ENCODE measurements at regions not wholly inside any gene's neighbourhood (a gene's known extent, or its start where the extent isn't known, plus 50 kb on each side); places are given as distances from the start of the nearest gene placed in this dataset.

DNA sequence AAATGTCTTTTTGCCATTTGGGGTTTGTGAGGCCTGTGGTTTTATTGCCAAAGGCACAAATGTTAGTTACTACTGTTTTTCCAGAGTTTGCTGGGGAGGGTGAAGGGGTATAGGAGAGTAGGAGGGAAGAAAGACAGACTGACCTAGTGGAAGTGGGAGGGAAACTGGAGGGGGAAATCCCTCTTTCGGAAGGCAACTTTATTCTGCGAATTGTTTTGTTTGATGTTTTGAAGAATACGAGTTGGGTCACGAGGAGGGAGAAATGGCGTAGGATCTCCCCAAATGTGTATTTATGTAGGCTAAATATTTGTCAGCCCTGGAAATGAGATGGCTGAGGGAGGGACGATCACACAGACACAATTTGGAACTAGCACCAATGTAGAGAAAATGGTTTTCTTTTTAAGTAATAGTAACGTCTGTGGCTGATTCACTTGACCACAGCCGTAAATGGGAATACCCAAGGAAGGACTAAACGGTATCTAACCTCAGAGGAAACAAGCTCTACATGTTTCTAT is 172.3 kb downstream of the ICOS start:
- no peaks in the 10 kb centered on the region for H3K9me3 ChIP-seq (ENCODE audit: low read length)
- no peaks in the 10 kb centered on the region for H3K9me2 ChIP-seq (ENCODE audit: insufficient read depth, low read length)
- peak overlapping the region; percentile 30; the same call in 1 of the 2 replicates for H3K4me2 ChIP-seq (ENCODE audit: low read length)
- BruUV-seq (replicated peaks), result no TSS peak
- no peaks in the 10 kb centered on the region for H3K36me3 ChIP-seq (ENCODE audit: insufficient read depth, low read length)
- H2AFZ ChIP-seq (ENCODE audit: low read length), result peak overlapping the region; percentile 75; the same call in 1 of the 2 replicates
- H4K20me1 ChIP-seq (ENCODE audit: insufficient read depth, low read length), result no peaks in the 10 kb centered on the region
- POLR2A ChIA-PET, result interaction anchor here (1.1 kb wide), 2 partner anchors 12 to 16 kb away, joined by 3 read pairs; no protein-coding TSS in a partner anchor
- H3K27ac ChIP-seq (ENCODE audit: low read depth, low read length, poor library complexity, severe bottlenecking), result no peak overlapping the region
- CTCF ChIA-PET (ENCODE audit: unreplicated experiment), result no interaction called here
- H3K79me2 ChIP-seq (ENCODE audit: insufficient read depth, low read depth, low read length), result no peaks in the 10 kb centered on the region
- peaks cover 14% of the 10 kb centered on the region for H3K4me1 ChIP-seq (ENCODE audit: insufficient read depth, low read length, poor library complexity, severe bottlenecking)
- no peak for DNase-seq (ENCODE audit: low spot score)
- TF ChIP-seq EZH2phosphoT487 (IDR thresholded peaks at IDR 0.05; ENCODE audit: borderline replicate concordance, low read depth, low read length) (no peak), CTCF (conservative IDR thresholded peaks at IDR 0.05; ENCODE audit: low read length) (no peak)
- no peak overlapping the region for H3K4me3 ChIP-seq (ENCODE audit: low read depth, low read length, poor library complexity, severe bottlenecking)
- intact Hi-C loops (cut with micrococcal nuclease; ENCODE audit: unreplicated experiment), result loop anchor here (2.0 kb wide), 1 partner anchor 70 kb away; no protein-coding TSS in a partner anchor

DNA sequence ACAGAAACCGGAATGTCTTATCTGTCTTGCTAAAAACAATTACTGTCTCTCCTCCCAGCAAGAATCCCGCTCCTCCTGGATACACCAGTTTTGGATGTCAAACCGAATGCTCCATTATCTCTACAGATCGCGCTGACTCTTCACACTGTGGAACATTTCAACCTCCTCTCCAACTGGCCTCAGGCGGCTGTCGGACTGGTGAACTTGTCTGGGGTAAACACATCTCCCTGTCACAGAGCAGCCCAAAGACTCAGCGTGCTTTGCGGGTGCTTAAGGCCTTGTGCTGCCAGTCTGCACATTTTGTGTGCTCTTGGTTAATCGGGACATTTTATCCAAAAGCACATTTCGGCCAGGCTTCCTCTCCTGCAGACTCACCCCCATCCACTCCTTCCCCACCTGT is 173.1 kb downstream of the ICOS start:
- no peak overlapping the region for H3K4me3 ChIP-seq (ENCODE audit: low read depth, low read length, poor library complexity, severe bottlenecking)

More for the DNA sequence above, 173.1 kb downstream of the ICOS start:
- Histone ChIP-seq H2AFZ (ENCODE audit: low read length) (peak overlapping the region; percentile 75; the same call in 1 of the 2 replicates), H3K4me2 (ENCODE audit: low read length) (no peak overlapping the region), H3K79me2 (ENCODE audit: insufficient read depth, low read depth, low read length) (no peaks in the 10 kb centered on the region), H3K4me1 (ENCODE audit: insufficient read depth, low read length, poor library complexity, severe bottlenecking) (peaks cover 14% of the 10 kb centered on the region), H4K20me1 (ENCODE audit: insufficient read depth, low read length) (no peaks in the 10 kb centered on the region), H3K9me3 (ENCODE audit: low read length) (no peaks in the 10 kb centered on the region), H3K27ac (ENCODE audit: low read depth, low read length, poor library complexity, severe bottlenecking) (no peak overlapping the region), H3K9me2 (ENCODE audit: insufficient read depth, low read length) (no peaks in the 10 kb centered on the region), H3K36me3 (ENCODE audit: insufficient read depth, low read length) (no peaks in the 10 kb centered on the region)
- ChIA-PET CTCF (ENCODE audit: unreplicated experiment) (no interaction called here), POLR2A (interaction anchor here (1.1 kb wide), 1 partner anchor 17 kb away, joined by 3 read pairs; no protein-coding TSS in a partner anchor)
- no TSS peak for BruUV-seq (replicated peaks)
- no peak for DNase-seq (ENCODE audit: low spot score)
- intact Hi-C loops (cut with micrococcal nuclease; ENCODE audit: unreplicated experiment), result loop anchor here (2.0 kb wide), 1 partner anchor 69 kb away; no protein-coding TSS in a partner anchor
- TF ChIP-seq CTCF (conservative IDR thresholded peaks at IDR 0.05; ENCODE audit: low read length) (no peak), EZH2phosphoT487 (IDR thresholded peaks at IDR 0.05; ENCODE audit: borderline replicate concordance, low read depth, low read length) (no peak)
